ENCODE measurements at regions not wholly inside any gene's neighbourhood (a gene's known extent, or its start where the extent isn't known, plus 50 kb on each side); places are given as distances from the start of the nearest gene placed in this dataset.

GRCh38 chr3:19688767-19689166 is 245.2 kb downstream of the EFHB start:
- intact Hi-C loops (cut with DNase I), result no loop called here
- H3K9ac ChIP-seq (ENCODE audit: low read length in 3 of 3), result no peak overlapping the region
- DNase-seq (no peak), FAIRE-seq (no peak)
- no peak overlapping the region for H3K27ac ChIP-seq (ENCODE audit: low read depth in 2 of 2, low read length in 2 of 2)
- H3K4me1 ChIP-seq (ENCODE audit: control insufficient read depth in 2 of 3, insufficient read depth in 2 of 3, low read depth in 1 of 3, low read length in 3 of 3), result no peaks in the 10 kb centered on the region
- H3K27me3 ChIP-seq (ENCODE audit: control insufficient read depth, insufficient read depth, low read length), result no peaks in the 10 kb centered on the region
- no peak overlapping the region for H3K4me3 ChIP-seq (ENCODE audit: low read length in 3 of 3)
- TF ChIP-seq CTCF (IDR thresholded peaks at IDR 0.05; ENCODE audit: borderline replicate concordance, extremely low read depth, insufficient read depth), result no peak
- H3K9me3 ChIP-seq (ENCODE audit: control insufficient read depth in 2 of 3, insufficient read depth in 1 of 3, low read length in 3 of 3), result peaks cover 0 to 2% (median 0%) of the 10 kb centered on the region in 3 donors
- H3K36me3 ChIP-seq (ENCODE audit: control insufficient read depth in 2 of 3, insufficient read depth in 3 of 3, low read length in 3 of 3), result no peaks in the 10 kb centered on the region

DNA sequence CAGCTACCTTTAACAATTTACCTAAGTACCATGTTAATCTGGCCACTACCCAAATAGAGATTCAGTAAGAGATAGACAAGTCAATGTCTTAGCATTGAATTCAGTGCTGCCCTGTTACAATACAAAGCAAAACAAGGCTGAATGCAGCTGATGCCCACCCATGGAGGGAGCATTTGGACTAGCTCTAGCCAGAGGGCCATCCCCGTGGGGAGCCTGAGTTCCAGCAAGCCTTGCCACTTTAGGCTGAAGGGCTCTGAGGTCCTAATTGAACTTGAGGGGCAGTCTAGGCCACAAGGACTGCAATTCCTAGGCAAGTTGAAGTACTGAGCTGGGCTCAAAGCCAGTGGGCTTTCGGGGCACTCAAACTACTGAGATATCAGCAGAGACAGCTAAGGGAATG is 265.9 kb downstream of the EFHB start:
- no peak for TF ChIP-seq CTCF (IDR thresholded peaks at IDR 0.05; ENCODE audit: borderline replicate concordance, extremely low read depth, insufficient read depth)
- DNase-seq (no peak), FAIRE-seq (no peak)
- H3K36me3 ChIP-seq (ENCODE audit: control insufficient read depth in 2 of 3, insufficient read depth in 3 of 3, low read length in 3 of 3), result no peaks in the 10 kb centered on the region
- H3K27me3 ChIP-seq (ENCODE audit: control insufficient read depth, insufficient read depth, low read length), result no peaks in the 10 kb centered on the region
- no peaks in the 10 kb centered on the region for H3K9me3 ChIP-seq (ENCODE audit: control insufficient read depth in 2 of 3, insufficient read depth in 1 of 3, low read length in 3 of 3)
- no peak overlapping the region for H3K9ac ChIP-seq (ENCODE audit: low read length in 3 of 3)
- intact Hi-C loops (cut with DNase I), result no loop called here
- no peak overlapping the region for H3K27ac ChIP-seq (ENCODE audit: low read depth in 2 of 2, low read length in 2 of 2)
- no peak overlapping the region for H3K4me3 ChIP-seq (ENCODE audit: low read length in 3 of 3)
- no peaks in the 10 kb centered on the region for H3K4me1 ChIP-seq (ENCODE audit: control insufficient read depth in 2 of 3, insufficient read depth in 2 of 3, low read depth in 1 of 3, low read length in 3 of 3)

- no peaks in the 10 kb centered on the region for H3K36me3 ChIP-seq (ENCODE audit: control insufficient read depth in 2 of 3, insufficient read depth in 3 of 3, low read length in 3 of 3)
- no peaks in the 10 kb centered on the region for H3K4me1 ChIP-seq (ENCODE audit: control insufficient read depth in 2 of 3, insufficient read depth in 2 of 3, low read depth in 1 of 3, low read length in 3 of 3)
- H3K9ac ChIP-seq (ENCODE audit: low read length in 3 of 3), result no peak overlapping the region
- DNase-seq, result no peak
- H3K27ac ChIP-seq (ENCODE audit: low read depth in 2 of 2, low read length in 2 of 2), result no peak overlapping the region
- H3K4me3 ChIP-seq (ENCODE audit: low read length in 3 of 3), result no peak overlapping the region
- no peak for TF ChIP-seq CTCF (IDR thresholded peaks at IDR 0.05; ENCODE audit: borderline replicate concordance, extremely low read depth, insufficient read depth)
- H3K9me3 ChIP-seq (ENCODE audit: control insufficient read depth in 2 of 3, insufficient read depth in 1 of 3, low read length in 3 of 3), result no peaks in the 10 kb centered on the region
- intact Hi-C loops (cut with DNase I), result no loop called here
- FAIRE-seq, result no peak
- no peaks in the 10 kb centered on the region for H3K27me3 ChIP-seq (ENCODE audit: control insufficient read depth, insufficient read depth, low read length)
Observed at GRCh38 chr3:19662486-19662885, 271.5 kb downstream of the EFHB start.

GRCh38 chr3:19652336-19652735 is 281.7 kb downstream of the EFHB start:
- Histone ChIP-seq H3K9ac (ENCODE audit: low read length in 3 of 3) (no peak overlapping the region), H3K36me3 (ENCODE audit: control insufficient read depth in 2 of 3, insufficient read depth in 3 of 3, low read length in 3 of 3) (no peaks in the 10 kb centered on the region), H3K9me3 (ENCODE audit: control insufficient read depth in 2 of 3, insufficient read depth in 1 of 3, low read length in 3 of 3) (peaks cover 0 to 24% (median 4%) of the 10 kb centered on the region in 3 donors), H3K4me3 (ENCODE audit: low read length in 3 of 3) (no peak overlapping the region), H3K27me3 (ENCODE audit: control insufficient read depth, insufficient read depth, low read length) (no peaks in the 10 kb centered on the region), H3K4me1 (ENCODE audit: control insufficient read depth in 2 of 3, insufficient read depth in 2 of 3, low read depth in 1 of 3, low read length in 3 of 3) (no peaks in the 10 kb centered on the region), H3K27ac (ENCODE audit: low read depth in 2 of 2, low read length in 2 of 2) (no peak overlapping the region)
- no peak for TF ChIP-seq CTCF (IDR thresholded peaks at IDR 0.05; ENCODE audit: borderline replicate concordance, extremely low read depth, insufficient read depth)
- FAIRE-seq (no peak), DNase-seq (no peak)
- intact Hi-C loops (cut with DNase I), result no loop called here

Measured in kidney (tissue), 13 donors.